ENCODE measurements at regions not wholly inside any gene's neighbourhood (a gene's known extent, or its start where the extent isn't known, plus 50 kb on each side); places are given as distances from the start of the nearest gene placed in this dataset.
A peak's percentile ranks its signal among the peaks of the same experiment; 100 is the strongest.
"Not testable (repeated sequence)": the region's sequence is repeated elsewhere in the genome, so short reads cannot be mapped to it uniquely, and the experiment has no call there.

DNA sequence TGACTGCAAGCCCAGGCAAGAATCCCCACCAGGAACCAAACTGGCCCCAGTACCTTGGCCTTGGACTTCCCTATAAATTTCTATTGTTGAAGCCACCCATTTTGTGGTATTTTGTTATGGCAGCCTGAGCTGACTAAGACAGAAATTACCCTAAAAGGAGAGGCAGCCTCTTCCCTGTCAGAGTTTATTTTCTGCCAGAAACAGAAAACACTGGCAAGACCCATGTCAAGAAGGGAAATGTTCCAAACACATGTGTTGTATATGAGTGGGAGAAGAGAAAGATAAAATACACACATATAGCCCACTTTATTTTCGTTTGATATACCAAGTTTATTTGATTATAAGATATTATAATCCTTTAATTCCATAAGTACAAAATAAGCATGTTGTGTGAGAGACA, 225.1 kb upstream of the FSHR start:
- DNase-seq: no peak
- intact Hi-C loops (cut with DNase I): no loop called here
- no peak for ATAC-seq (ENCODE audit: poor library complexity)

DNA sequence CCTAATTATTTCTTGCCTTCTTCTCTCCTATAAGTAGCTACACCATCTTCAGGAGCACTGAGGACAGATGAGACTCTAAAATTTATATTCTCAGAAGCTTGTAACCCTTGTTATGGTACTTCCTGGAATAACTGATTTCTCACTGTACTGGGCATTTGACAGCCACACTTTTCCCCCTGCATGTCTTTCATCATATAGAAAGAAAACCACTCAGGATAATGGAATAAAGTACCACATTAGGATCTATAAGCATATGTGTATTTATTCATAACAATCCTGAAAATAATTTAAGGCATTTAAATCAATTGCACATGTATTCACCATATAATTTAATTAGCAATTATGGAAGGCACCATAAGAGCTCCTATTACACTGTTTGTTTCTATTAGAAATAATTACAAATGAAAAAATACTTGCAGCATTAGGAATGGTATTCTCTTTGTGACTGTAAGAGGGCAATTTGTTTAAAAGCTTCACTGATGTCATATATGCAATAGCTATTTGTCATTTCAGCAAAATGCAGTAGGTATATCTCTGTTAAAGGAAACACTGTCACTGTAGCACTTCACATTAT, 216.9 kb upstream of the FSHR start:
- intact Hi-C loops (cut with DNase I): no loop called here
- DNase-seq (no peak), ATAC-seq (ENCODE audit: poor library complexity) (no peak)

DNA sequence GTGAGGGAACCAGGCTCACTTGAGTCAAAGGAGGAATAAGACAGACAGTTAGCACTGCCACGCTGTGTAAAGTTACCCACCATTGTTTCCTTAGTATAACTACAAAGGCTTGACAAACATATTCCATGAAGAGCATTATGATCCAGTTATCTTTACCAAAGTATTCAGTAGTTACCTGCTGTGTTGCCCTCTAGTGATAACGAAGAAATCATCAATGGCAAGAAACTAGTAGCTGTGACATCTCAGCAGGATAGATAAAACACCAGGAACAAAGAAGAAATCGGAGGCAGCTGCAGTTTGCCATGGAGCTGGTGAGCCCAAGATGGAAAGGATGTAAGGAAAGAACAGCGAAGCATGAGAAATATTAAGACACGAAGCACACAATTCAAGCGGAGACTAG, 215.3 kb upstream of the FSHR start:
- intact Hi-C loops (cut with DNase I): no loop called here
- no peak for ATAC-seq (ENCODE audit: poor library complexity)

DNA sequence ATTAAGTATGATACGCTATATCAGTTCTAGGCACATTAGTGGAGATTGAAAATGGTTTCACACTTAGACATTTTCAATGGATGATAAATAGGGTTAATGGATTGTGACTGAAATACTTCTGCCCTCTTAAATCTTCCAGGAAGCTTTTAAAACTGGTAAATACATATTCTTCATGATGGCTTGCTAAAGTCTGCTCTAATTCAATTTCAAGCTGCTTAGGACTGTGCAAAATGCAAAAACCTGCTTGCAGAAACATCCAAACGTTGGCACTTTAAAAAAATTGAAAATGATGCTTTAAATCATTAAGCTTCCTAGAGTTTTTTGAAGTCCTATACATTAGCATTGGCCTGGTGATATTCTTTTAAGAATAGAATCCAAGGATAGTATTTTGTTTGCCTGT, 214.8 kb upstream of the FSHR start:
- intact Hi-C loops (cut with DNase I): no loop called here
- DNase-seq: no peak
- no peak for ATAC-seq (ENCODE audit: poor library complexity)

More for the DNA sequence above, 215.3 kb upstream of the FSHR start:
- no peak for DNase-seq

DNA sequence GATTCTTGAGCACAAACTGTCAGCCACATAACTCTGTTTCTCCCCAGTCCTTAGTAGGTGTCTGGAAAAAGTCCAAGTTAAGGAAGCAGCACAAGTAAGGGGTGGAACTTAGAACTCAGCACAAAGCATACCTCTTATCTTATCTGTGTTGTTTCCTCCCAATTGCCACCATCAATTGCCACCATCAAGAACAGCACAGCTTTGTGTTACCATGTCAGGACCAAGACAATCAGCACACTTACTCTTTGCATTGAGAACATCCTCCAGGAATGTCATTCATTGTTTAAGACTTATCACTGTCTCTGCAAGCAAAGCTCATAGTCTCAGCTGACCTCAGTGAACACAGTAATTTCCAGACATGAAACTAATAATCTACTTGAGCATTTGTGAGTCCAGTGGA, 212.7 kb upstream of the FSHR start:
- DNase-seq (no peak), ATAC-seq (ENCODE audit: poor library complexity) (no peak)
- intact Hi-C loops (cut with DNase I): no loop called here

DNA sequence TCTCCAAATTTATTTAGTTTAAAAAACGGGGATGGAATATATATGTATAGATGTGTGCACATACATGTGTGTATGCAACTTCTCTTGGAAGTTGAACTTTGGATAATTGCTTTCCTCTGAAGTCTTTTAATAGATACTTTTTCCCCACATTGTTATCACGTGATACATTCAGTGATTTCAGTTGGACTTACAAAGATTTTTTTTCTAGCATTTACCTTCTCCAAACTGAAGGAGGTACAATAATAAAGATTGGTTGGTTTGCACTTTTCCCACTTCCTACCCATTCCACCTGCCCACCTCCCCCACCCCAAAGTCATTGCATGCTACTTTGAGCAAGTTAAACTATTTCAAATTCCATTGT, 206.1 kb upstream of the FSHR start:
- DNase-seq (no peak), ATAC-seq (ENCODE audit: poor library complexity) (no peak)
- intact Hi-C loops (cut with DNase I): no loop called here

DNA sequence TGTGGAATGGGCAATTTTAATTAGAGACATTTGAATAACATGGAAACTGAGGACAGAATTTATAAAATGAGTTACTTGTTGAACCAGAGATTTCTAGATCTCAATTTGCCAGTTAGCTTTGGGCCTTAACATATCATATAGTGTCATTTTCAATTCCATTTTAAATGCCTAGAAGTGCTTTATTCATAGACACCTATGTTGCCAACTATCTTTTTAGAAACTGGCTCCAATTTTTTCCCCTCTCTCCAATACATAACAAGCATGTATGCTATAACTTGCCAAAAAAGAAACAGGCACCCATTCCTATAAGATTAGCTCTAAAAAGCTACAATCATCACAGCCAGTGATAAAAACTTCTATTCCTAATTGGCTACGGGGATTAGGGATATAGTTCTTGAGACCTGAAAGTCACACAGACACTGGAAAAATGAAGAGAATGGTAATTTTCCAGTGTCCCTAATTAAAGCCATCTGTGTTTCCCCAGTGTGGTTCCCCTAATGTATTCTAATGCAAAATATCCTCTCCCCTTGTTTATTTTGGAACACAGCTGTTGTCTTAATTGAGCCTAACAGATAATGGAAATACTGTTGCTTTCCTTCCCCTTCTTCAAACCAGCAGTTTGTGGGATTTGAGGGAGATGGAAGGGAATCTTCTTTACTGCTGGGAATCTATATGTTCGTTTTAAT, 205.5 kb upstream of the FSHR start:
- no peak for DNase-seq
- ATAC-seq (ENCODE audit: poor library complexity): no peak
- intact Hi-C loops (cut with DNase I): no loop called here

DNA sequence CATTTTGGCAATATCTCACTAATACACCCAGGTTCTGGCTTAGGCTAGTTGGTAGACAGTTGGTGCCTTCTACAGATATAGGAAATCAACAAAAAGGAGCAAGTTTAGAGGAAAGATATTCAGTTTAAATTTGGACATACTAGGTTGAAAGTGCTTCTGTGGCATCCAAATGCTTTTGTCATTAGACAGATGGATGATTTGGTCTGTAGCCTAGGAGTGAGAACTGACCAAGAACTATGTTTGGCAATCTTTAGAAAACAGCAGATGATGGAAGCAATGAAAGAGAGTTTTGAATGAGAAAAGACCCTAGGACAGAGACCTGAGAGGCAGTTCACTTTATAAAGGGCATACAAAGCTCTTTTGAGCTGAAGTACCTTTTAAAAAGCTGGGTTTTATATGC, 201.3 kb upstream of the FSHR start:
- no peak for DNase-seq
- ATAC-seq (ENCODE audit: poor library complexity): no peak
- intact Hi-C loops (cut with DNase I): no loop called here

DNA sequence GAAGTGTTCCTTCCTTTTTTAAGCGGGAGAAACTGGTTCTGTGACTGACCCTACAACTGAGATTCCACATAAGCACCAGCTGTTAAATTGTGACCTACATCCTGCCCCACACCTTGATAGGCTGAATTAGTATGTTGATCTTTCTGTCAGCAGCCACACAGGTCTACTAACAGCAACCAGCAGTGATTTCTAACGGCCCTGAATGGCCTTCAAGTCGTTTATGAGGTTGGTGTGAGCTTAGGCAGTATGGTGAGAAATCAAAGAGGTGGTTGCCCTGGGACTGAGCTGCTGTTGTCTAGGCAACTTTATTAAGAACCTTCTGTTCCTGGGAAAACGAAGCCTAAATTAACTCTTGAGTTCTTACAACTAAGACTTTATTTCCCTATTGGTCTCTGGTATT, 197.2 kb upstream of the FSHR start:
- ATAC-seq (ENCODE audit: poor library complexity): no peak
- intact Hi-C loops (cut with DNase I): no loop called here
- no peak for DNase-seq

DNA sequence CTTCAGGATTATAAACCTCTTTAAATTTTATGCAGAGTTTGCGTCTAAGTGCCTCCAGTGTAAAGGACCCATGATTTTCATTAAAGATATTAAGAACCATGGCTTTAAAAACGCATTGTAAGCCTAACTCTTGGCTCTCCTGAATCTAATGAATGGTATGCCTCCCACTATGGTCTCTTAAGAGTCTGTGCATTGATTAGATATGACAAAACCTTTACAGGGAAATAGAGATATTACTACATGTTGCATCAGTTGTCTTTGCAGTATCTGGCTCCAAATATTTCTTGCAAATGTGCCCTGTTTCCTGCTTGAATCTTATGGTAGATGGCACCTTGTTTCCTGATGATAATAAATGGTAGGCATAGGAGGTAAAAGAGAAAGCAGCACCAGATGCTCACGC, 189.3 kb upstream of the FSHR start:
- ATAC-seq (ENCODE audit: poor library complexity): no peak
- intact Hi-C loops (cut with DNase I): no loop called here
- DNase-seq: no peak

DNA sequence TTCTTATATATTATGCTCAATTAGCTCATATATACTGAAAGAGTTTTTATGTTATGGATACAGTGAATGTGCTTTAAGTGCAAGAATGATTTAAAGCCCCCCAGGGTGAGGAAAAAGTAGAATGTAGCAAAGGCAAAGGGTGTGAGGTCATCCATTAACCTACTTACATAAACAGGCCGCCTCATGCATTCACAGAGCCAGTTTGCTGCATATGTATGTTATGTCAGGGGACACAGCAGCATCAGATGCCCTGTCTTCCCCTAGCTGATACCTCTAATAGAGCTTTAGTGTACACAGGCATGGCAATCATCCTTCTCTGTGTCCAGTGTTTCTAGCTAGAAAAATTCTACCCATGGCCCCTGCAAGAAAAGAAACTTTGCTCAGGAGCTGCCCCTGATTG, 187.8 kb upstream of the FSHR start:
- DNase-seq: no peak
- ATAC-seq (ENCODE audit: poor library complexity): no peak
- intact Hi-C loops (cut with DNase I): no loop called here

DNA sequence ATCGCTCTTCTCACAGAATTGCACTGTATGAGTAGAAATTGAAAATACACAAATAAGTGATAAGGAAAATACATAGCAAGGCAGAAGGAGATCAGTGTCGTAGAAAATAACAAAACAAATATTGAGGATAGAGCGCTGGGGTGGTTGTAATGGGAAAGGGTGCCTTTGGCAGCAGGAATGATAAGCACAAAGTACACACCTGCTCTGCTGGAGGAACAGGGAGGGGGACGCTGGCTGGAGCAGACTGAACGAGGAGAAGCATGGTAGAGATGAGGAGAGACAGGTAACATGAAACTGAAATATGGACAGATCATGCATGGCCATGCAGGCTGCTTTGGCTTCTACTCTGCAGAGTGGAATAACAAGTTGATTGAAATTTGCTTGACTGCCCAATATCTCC, 181.2 kb upstream of the FSHR start:
- ATAC-seq (ENCODE audit: poor library complexity) (no peak), DNase-seq (no peak)
- intact Hi-C loops (cut with DNase I): no loop called here

DNA sequence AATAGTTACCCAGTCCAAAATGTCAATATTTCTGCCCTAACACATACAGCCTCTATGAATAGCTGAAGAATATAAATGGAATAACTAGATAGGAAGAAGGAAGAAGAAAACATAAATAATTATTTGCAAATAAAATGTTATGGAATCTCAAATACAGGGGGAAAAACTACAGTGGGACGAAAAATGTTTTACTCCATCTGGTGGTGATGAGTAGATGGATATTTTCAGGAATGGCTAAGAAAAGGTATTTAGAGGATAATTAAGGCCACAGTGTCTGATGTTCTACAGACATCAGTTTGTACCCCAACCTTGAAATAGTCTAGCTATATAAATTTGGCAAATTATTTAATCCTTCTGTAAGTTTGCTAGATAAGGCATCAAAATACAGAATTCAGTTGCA, 178.1 kb upstream of the FSHR start:
- ATAC-seq (ENCODE audit: poor library complexity) (no peak), DNase-seq (no peak)
- intact Hi-C loops (cut with DNase I): no loop called here

DNA sequence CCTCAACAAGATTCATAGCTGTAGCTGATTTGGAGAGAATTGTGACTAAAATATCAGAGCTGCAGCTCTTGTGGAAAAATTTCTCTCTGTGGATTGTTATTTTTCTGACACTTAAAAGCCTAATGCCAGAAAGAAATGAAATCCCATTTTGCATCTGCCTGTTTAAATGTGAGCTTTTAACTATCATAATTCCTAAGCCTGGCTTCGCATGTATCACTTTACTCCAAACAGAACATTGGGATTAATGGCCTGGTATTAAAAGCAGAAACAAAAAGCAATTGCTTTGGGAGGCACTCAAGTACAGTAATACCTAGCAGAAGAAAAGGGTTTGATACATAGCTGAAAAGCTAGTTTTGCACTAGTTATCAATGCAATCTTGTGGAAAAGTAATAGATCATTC, 164.2 kb upstream of the FSHR start:
- intact Hi-C loops (cut with DNase I): no loop called here
- ATAC-seq (ENCODE audit: poor library complexity) (no peak), DNase-seq (no peak)

DNA sequence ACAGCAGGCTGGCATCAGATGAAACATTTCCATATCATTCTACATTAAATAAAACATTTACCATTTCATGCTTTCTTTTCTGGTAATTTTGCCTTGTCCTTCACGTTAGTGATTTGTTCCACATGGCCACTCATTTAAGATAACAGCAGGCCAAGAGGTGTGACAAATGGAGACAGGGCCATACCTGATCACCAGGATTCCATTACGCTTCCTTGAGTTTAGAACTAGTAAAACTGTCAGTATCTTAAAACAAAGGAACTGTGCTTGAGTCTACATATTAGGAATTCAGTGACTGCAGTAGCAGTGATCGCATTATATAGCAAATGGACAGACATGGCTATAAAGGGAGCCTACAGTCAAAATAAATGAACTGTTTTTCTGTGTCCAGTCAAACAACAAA, 155.1 kb upstream of the FSHR start:
- intact Hi-C loops (cut with DNase I): no loop called here
- DNase-seq (no peak), ATAC-seq (ENCODE audit: poor library complexity) (no peak)

DNA sequence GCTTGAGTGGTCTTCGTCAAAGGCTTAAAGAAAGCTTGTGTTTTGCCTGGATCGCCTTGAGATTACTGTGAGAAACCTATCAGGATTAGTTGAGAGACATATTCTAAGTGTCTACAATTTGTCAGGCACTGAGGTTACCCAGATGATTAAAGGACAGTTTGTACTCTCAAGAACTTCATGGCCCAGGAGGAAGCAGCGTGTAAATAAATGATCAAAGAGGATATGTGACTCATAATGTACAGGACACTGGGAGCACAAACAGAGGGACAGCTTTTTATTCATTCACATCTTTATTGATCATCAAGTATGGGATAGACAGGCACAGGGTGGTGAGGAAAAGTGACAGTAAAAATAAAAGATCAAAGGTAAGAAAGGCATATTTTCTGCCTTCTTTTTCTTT, 152.6 kb upstream of the FSHR start:
- ATAC-seq (ENCODE audit: poor library complexity) (no peak), DNase-seq (no peak)
- intact Hi-C loops (cut with DNase I): no loop called here

DNA sequence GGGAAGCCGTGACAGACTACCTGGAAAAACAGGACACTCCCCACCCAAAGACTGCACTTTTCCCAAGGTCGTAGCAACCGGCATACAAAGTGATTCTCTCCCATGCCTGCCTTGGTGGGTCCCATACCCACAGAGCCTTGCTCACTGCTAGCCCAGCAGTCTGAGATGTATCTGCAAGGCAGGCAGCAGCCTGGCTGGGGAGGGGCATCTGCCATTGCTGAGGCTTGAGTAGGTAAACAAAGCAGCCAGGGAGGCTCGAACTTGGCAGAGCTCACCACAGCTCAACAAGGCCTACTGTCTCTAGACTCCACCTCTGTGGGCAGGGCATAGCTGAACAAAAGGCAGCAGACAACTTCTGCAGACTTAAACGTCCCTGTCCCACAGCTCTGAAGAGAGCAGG, 144.4 kb upstream of the FSHR start:
- ATAC-seq (ENCODE audit: poor library complexity); intact Hi-C loops (cut with DNase I): not testable (repeated sequence)
- peak; percentile 26 for DNase-seq

DNA sequence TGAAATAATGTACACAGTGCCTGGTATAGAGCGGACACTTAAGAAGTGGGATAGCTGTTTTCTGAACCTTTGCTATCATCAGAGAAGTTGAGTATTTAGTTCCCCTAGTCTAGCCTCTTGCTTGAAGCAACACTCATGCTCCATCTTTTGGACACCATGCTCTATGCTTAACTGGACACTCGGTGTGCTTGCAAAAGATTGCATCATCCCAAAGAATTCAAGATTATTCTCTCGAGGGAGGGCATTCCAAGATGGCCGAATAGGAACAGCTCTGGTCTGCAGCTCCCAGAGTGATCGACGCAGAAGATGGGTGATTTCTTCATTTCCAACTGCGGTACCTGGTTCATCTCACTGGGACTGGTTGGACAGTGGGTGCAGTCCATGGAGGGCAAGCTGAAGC, 143.9 kb upstream of the FSHR start:
- DNase-seq (no peak), ATAC-seq (ENCODE audit: poor library complexity) (no peak)
- intact Hi-C loops (cut with DNase I): no loop called here

DNA sequence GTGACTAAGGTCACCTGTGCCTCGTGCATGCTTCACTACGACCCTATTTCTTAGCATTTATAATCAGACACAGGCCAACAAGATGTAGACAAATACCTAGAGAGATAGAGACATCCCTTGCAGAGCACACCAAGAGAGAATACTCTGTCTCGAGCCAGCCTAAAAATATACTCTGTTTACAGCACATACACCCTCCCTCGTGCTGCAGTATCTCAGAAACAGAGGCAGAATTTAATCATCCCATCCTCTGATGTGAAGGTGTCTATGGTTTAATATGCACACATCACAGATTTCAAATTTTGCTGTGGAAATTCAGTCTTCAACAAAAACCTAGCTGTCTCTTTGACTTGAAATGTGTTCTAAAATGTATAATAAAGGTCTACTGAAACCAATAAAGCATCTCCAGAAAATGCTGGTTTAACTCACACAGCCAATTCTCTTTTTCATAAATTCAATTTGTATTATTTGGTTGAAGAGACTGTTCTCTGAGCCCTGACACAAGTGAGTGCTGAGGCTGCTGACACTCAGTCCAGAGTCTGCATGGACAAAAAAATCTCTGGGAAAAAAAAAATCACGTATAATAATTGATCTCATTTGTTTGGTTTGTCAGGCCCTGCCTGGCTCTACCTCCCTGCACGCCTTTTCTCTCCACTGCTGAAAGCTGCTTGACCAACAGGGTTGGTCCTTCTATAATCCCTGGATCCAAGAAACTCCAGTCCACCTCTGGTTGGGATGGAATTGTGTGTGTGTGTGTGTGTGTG, 142.0 kb upstream of the FSHR start:
- no peak for DNase-seq
- intact Hi-C loops (cut with DNase I): no loop called here
- peak; percentile 56 for ATAC-seq (ENCODE audit: poor library complexity)

DNA sequence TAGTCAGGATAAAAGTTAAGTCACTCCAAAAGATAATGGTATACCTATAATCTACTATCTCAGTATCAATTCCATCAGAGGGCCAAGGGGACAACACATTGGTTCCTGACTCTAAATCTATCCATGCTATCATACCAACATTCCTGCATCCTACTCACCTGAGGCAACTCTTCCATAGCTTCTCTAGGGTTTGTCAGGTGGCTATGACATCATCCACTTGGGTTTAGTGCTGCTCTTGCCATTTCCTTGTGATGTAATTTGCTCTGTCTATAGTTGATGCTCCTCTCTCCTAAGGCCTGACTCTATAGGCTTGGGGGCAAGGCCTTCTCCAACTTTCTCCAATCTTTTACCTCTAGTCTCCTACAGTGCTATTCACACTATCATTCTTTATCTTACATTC, 139.9 kb upstream of the FSHR start:
- DNase-seq: no peak
- no peak for ATAC-seq (ENCODE audit: poor library complexity)
- intact Hi-C loops (cut with DNase I): no loop called here

DNA sequence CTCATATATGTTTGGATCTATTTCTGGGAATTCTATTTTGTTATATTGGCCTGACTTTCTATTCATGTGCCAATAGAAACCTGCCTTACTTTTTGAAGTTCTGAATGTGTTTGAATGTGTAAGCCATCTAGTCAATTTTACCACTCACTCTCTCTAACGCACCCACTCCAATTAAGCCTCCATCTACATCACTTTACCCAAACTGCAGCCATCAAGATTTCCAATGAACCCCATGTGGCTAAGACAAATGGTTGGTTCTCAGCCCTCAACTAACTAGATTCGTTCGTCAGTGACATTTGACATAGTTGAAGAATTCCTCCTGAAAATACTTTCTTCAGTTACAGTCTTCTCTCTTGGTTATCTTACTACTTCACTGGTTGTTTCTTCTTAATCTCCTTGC, 137.3 kb upstream of the FSHR start:
- ATAC-seq (ENCODE audit: poor library complexity) (no peak), DNase-seq (no peak)
- intact Hi-C loops (cut with DNase I): no loop called here

All from Right ventricle myocardium superior (tissue), 1 donor.